K562 (cell line): ENCODE measurements at regions not wholly inside any gene's neighbourhood (a gene's known extent, or its start where the extent isn't known, plus 50 kb on each side); places are given as distances from the start of the nearest gene placed in this dataset.

ENCODE experiments used
- ATAC-seq: fragments of 200-7000 bp; cut with Tn5 transposase; 3 replicates; pipeline ENCODE4 v1.9.1; 2020; ENCODE audit warnings: moderate library complexity
- BruUV-seq: library from RNA; stranded (reverse); fragments of 400-500 nt; replicated peaks from 2 replicates; lab custom pipeline; 2021; lab: Mats Ljungman, UMichigan
- CTCF ChIA-PET: fragments of 300-600 bp; formaldehyde crosslinking; extraction: SDS; loops from one replicate; lab custom pipeline; 2021; ENCODE audit warnings: low intra/inter-chr PET ratio; lab: Yijun Ruan, JAX
- POLR2A ChIA-PET: fragments of 300-600, 350-650 bp; sonication (Branson Sonifier 250); formaldehyde crosslinking; extraction: SDS; loops from one replicate; lab custom pipeline; 2021; ENCODE audit warnings: antibody characterized with exemption, inconsistent platforms; lab: Yijun Ruan, JAX
- DNase-seq, 4 experiments: peaks; one replicate each; pipeline versions ENCODE4 v3.0.0 to v3.0.0-alpha.2; 2011 to 2018; ENCODE audit warnings: low spot score in 3 of 4, mixed read lengths in 3 of 4; ENCODE audit errors: extremely low read depth in 1 of 4
- FAIRE-seq: peaks from 2 replicates; lab custom pipeline; 2011; peaks lifted over from hg19 to GRCh38; lab: Jason Lieb, UNC
- H2AFZ ChIP-seq: 2 replicates; pipeline ENCODE4 v1.6.0; 2011; ENCODE audit warnings: low read depth, low read length, control low read depth, inconsistent platforms
- H3K27ac ChIP-seq: fragments of 200-600 bp; 3 replicates; pipeline ENCODE4 v1.8.0; 2011; ENCODE audit warnings: low read depth, mild to moderate bottlenecking, control low read depth, inconsistent platforms, low read length, moderate library complexity, mixed read lengths; ENCODE audit errors: extremely low read depth
- H3K27me3 ChIP-seq, 2 experiments: fragments of 300-600 bp in 1 of 2; 2 replicates in 1 of 2; 3 replicates in 1 of 2; pipeline versions ENCODE4 v1.6.0 to v1.8.0; 2011; ENCODE audit warnings: inconsistent platforms in 2 of 2, low read length in 2 of 2, mild to moderate bottlenecking in 1 of 2, mixed read lengths in 1 of 2, moderate library complexity in 1 of 2; ENCODE audit not compliant: control insufficient read depth in 2 of 2, insufficient read depth in 2 of 2
- H3K36me3 ChIP-seq: fragments of 300-600 bp; 3 replicates; pipeline ENCODE4 v1.8.0; 2011; ENCODE audit warnings: mild to moderate bottlenecking, low read length, inconsistent platforms; ENCODE audit not compliant: control insufficient read depth, insufficient read depth
- H3K4me1 ChIP-seq, 2 experiments: fragments of 200-600 bp in 1 of 2; replicated peaks in 1 of 2; 2 replicates in 1 of 2; 3 replicates in 1 of 2; pipeline versions ENCODE4 v1.5.1 to v1.8.0; 2011; ENCODE audit warnings: inconsistent platforms in 2 of 2, low read length in 2 of 2, mild to moderate bottlenecking in 1 of 2, mixed read lengths in 1 of 2, moderate library complexity in 1 of 2; ENCODE audit not compliant: control insufficient read depth in 2 of 2, insufficient read depth in 2 of 2
- H3K4me2 ChIP-seq: 2 replicates; pipeline ENCODE4 v1.6.1; 2011; ENCODE audit warnings: low read length, control low read depth, inconsistent platforms, mixed read lengths; ENCODE audit not compliant: insufficient read depth
- H3K4me3 ChIP-seq: fragments of 200-600 bp; sonication (generic), shearing (Covaris generic); 2 replicates; pipeline ENCODE4 v1.5.1; 2016; ENCODE audit warnings: control low read depth, inconsistent platforms
- H3K79me2 ChIP-seq: fragments of 200-600 bp; 3 replicates; pipeline ENCODE4 v1.8.0; 2011; ENCODE audit warnings: low read length, inconsistent platforms; ENCODE audit not compliant: control insufficient read depth, insufficient read depth
- H3K9ac ChIP-seq, 2 experiments: 2 replicates each; pipeline versions ENCODE4 v1.6.0 to v1.6.1; 2011; ENCODE audit warnings: low read depth in 2 of 2, low read length in 2 of 2, control low read depth in 1 of 2, inconsistent platforms in 1 of 2, mild to moderate bottlenecking in 1 of 2, mixed read lengths in 1 of 2; ENCODE audit not compliant: insufficient read depth in 1 of 2
- H3K9me1 ChIP-seq: one replicate; pipeline ENCODE4 v1.6.0; 2011; ENCODE audit warnings: inconsistent platforms, mild to moderate bottlenecking, low read length, moderate library complexity; ENCODE audit not compliant: control insufficient read depth, insufficient read depth
- H3K9me3 ChIP-seq: replicated peaks from 2 replicates; pipeline ENCODE4 v1.5.1; 2011; ENCODE audit warnings: low read depth, low read length, inconsistent platforms; ENCODE audit not compliant: control insufficient read depth, insufficient read depth
- H4K20me1 ChIP-seq: replicated peaks from 2 replicates; pipeline ENCODE4 v1.6.1; 2011; ENCODE audit warnings: low read length, inconsistent platforms, mixed read lengths; ENCODE audit not compliant: control insufficient read depth, insufficient read depth
- RAD21 ChIP-seq, 2 experiments: fragments of 250-450 bp in 1 of 2; fragments of 450-650 bp in 1 of 2; sonication (Bioruptor Pico) in 1 of 2; formaldehyde crosslinking in 1 of 2; IDR thresholded peaks in 1 of 2; conservative IDR thresholded peaks in 1 of 2; 2 replicates each; pipeline versions ENCODE4 v1.4.0 to v1.8.0; 2020 to 2022; ENCODE audit warnings: mild to moderate bottlenecking in 2 of 2, moderate library complexity in 1 of 2
- WGBS: fragments of 100-300 bp; shearing (Covaris generic); methylation state at CpG from one replicate; pipeline ENCODE4 v1.1.6; 2016; ENCODE audit warnings: low coverage, mixed read lengths; ENCODE audit not compliant: insufficient coverage; ENCODE audit errors: missing lambda C conversion rate; 5-methylcytosine and 5-hydroxymethylcytosine counted together
- in situ Hi-C: fragments of 300-500 bp; cut with MboI; formaldehyde crosslinking; loops from 4 replicates; pipeline ENCODE4 v1.15.0; 2018; ENCODE audit warnings: inconsistent platforms, mixed read lengths
- intact Hi-C: fragments of 100-400 bp; cut with micrococcal nuclease; formaldehyde crosslinking; loops from 2 replicates; pipeline ENCODE4 v1.14.2; 2022
- TF ChIP-seq, protein P1 (sequence below): fragments of 450-650 bp; formaldehyde crosslinking; IDR thresholded peaks from 2 replicates; pipeline ENCODE4 v1.4.0; 2020; ENCODE audit warnings: mild to moderate bottlenecking, moderate library complexity
- TF ChIP-seq, protein P2 (sequence below), 3 experiments: IDR thresholded peaks in 2 of 3; conservative IDR thresholded peaks in 1 of 3; 2 replicates each; pipeline ENCODE4 v1.5.1; 2011 to 2012; ENCODE audit warnings: low read length in 3 of 3, mild to moderate bottlenecking in 3 of 3, control low read depth in 2 of 3, improper control_type of control experiment in 1 of 3, inconsistent platforms in 1 of 3, low read depth in 1 of 3, mixed read lengths in 1 of 3, moderate library complexity in 1 of 3; ENCODE audit not compliant: insufficient read depth in 2 of 3

DNA sequence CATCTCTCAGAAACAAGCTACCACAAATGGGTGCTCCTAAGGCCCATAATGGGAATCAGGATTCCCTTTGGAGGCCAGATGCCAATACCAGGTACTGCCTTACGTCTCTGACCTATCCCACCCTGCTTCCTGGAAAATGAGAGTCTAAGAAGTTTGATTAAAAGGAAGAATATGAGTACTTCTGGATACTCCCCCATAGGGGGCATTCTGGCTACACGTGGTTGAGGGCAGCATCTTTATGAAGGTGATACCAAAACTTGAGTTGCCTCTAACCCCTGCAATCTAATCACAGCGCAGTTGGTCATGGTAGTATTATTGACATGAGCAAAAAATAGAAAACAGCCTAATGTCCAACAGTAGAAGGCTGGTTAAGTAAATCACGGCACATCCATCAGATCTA is 184.2 kb upstream of the LHX5 start:
- intact Hi-C loops = no loop called here
- Histone ChIP-seq H3K4me3 (no peak overlapping the region), H3K27ac (no peak overlapping the region), H4K20me1 (no peaks in the 10 kb centered on the region), H3K79me2 (no peaks in the 10 kb centered on the region), H3K9ac (no peak overlapping the region), H3K4me1 (no peaks in the 10 kb centered on the region; a peak in 2 of 5 replicates), H3K9me3 (peaks cover 13% of the 10 kb centered on the region), H2AFZ (no peak overlapping the region), H3K9me1 (no peaks in the 10 kb centered on the region), H3K27me3 (no peaks in the 10 kb centered on the region), H3K36me3 (no peaks in the 10 kb centered on the region), H3K4me2 (no peak overlapping the region)
- TF ChIP-seq, protein P1, sequence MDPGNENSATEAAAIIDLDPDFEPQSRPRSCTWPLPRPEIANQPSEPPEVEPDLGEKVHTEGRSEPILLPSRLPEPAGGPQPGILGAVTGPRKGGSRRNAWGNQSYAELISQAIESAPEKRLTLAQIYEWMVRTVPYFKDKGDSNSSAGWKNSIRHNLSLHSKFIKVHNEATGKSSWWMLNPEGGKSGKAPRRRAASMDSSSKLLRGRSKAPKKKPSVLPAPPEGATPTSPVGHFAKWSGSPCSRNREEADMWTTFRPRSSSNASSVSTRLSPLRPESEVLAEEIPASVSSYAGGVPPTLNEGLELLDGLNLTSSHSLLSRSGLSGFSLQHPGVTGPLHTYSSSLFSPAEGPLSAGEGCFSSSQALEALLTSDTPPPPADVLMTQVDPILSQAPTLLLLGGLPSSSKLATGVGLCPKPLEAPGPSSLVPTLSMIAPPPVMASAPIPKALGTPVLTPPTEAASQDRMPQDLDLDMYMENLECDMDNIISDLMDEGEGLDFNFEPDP (CRISPR knock-in tag) = no peak
- TF ChIP-seq, protein P2, sequence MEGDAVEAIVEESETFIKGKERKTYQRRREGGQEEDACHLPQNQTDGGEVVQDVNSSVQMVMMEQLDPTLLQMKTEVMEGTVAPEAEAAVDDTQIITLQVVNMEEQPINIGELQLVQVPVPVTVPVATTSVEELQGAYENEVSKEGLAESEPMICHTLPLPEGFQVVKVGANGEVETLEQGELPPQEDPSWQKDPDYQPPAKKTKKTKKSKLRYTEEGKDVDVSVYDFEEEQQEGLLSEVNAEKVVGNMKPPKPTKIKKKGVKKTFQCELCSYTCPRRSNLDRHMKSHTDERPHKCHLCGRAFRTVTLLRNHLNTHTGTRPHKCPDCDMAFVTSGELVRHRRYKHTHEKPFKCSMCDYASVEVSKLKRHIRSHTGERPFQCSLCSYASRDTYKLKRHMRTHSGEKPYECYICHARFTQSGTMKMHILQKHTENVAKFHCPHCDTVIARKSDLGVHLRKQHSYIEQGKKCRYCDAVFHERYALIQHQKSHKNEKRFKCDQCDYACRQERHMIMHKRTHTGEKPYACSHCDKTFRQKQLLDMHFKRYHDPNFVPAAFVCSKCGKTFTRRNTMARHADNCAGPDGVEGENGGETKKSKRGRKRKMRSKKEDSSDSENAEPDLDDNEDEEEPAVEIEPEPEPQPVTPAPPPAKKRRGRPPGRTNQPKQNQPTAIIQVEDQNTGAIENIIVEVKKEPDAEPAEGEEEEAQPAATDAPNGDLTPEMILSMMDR (IDR thresholded peaks at IDR 0.05 in 2 of 3, conservative IDR thresholded peaks at IDR 0.05 in 1 of 3; ENCODE audit: insufficient read depth in 2 of 3, low read depth in 1 of 3, low read length in 3 of 3) = peak in 1 of 3 experiments; percentile 16; a peak in 1 of 6 replicates
- TF ChIP-seq RAD21 (CRISPR knock-in tag; conservative IDR thresholded peaks at IDR 0.05 in 1 of 2, IDR thresholded peaks at IDR 0.05 in 1 of 2) = 0 out of 4 replicates have a peak, but pooled peaks of 1 of the 2 experiments have one; percentile 6
- WGBS = 50% methylated on average over 4 of the region's 4 CpGs
- ChIA-PET CTCF (no interaction called here), POLR2A (interaction anchor here (0.6 kb wide), 1 partner anchor 89 kb away, joined by 4 read pairs; no protein-coding TSS in a partner anchor)
- no TSS peak for BruUV-seq
- ATAC-seq (no peak), DNase-seq (no peak), FAIRE-seq (no peak)
- in situ Hi-C loops = no loop called here
